Mammary epithelial cell (primary cell): ENCODE measurements at regions not wholly inside any gene's neighbourhood (a gene's known extent, or its start where the extent isn't known, plus 50 kb on each side); places are given as distances from the start of the nearest gene placed in this dataset.

Experiments
- EZH2 ChIP-seq: IDR thresholded peaks from 2 replicates; pipeline ENCODE4 v1.6.1; 2012; ENCODE audit warnings: low read length, inconsistent platforms, borderline replicate concordance
- TF ChIP-seq, protein P1 (sequence below), 2 donors: IDR thresholded peaks in 1 of 2; conservative IDR thresholded peaks in 1 of 2; 2 replicates each; pipeline ENCODE4 v1.5.1; 2011 to 2012; ENCODE audit warnings: inconsistent platforms in 2 of 2, low read length in 2 of 2, mild to moderate bottlenecking in 2 of 2, control low read depth in 1 of 2, low read depth in 1 of 2; ENCODE audit not compliant: insufficient read depth in 1 of 2; ENCODE audit errors: extremely low read depth in 1 of 2

DNA sequence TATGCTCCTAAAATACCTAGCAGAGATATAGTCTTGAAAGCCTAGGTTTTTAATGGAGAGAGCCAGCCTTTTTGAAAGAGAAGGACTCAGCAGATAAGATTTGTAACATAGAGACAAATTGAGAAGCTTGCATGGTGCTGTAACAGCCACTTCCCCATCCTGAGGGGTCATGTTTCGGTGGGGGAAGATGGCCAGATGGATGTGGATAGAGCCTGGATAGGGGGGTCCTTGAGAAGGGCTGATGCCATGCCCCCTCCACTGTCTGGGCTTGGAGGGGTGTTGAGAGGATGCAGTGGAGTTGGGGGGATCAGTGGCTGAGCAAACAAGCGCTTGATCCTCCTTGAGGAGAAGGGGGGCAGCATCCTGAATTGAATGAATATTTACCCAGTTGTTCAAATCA is 178.0 kb upstream of the HS6ST1 start:
- TF ChIP-seq, protein P1, sequence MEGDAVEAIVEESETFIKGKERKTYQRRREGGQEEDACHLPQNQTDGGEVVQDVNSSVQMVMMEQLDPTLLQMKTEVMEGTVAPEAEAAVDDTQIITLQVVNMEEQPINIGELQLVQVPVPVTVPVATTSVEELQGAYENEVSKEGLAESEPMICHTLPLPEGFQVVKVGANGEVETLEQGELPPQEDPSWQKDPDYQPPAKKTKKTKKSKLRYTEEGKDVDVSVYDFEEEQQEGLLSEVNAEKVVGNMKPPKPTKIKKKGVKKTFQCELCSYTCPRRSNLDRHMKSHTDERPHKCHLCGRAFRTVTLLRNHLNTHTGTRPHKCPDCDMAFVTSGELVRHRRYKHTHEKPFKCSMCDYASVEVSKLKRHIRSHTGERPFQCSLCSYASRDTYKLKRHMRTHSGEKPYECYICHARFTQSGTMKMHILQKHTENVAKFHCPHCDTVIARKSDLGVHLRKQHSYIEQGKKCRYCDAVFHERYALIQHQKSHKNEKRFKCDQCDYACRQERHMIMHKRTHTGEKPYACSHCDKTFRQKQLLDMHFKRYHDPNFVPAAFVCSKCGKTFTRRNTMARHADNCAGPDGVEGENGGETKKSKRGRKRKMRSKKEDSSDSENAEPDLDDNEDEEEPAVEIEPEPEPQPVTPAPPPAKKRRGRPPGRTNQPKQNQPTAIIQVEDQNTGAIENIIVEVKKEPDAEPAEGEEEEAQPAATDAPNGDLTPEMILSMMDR (conservative IDR thresholded peaks at IDR 0.05 in 1 of 2, IDR thresholded peaks at IDR 0.05 in 1 of 2; ENCODE audit: extremely low read depth in 1 of 2, insufficient read depth in 1 of 2, low read depth in 1 of 2, low read length in 2 of 2): no peak
- TF ChIP-seq EZH2: no peak
